ENCODE measurements at regions not wholly inside any gene's neighbourhood (a gene's known extent, or its start where the extent isn't known, plus 50 kb on each side); places are given as distances from the start of the nearest gene placed in this dataset.

- no peaks in the 10 kb centered on the region for H3K9me3 ChIP-seq (ENCODE audit: low read depth, low read length, poor library complexity, severe bottlenecking)
- H3K4me3 ChIP-seq (ENCODE audit: low read depth, low read length, poor library complexity, severe bottlenecking) = no peak overlapping the region
- intact Hi-C loops (cut with micrococcal nuclease; ENCODE audit: unreplicated experiment) = no loop called here
Observed at GRCh38 chr2:129462349-129462748, 517.1 kb upstream of the RAB6C start.

GRCh38 chr2:129462967-129463366 is 516.5 kb upstream of the RAB6C start:
- DNase-seq (ENCODE audit: low spot score) = no peak
- Histone ChIP-seq H3K4me3 (ENCODE audit: low read depth, low read length, poor library complexity, severe bottlenecking) (no peak overlapping the region), H3K36me3 (ENCODE audit: insufficient read depth, low read length, poor library complexity, severe bottlenecking) (no peaks in the 10 kb centered on the region), H3K27me3 (replicated peaks; ENCODE audit: insufficient read depth, low read depth, low read length, poor library complexity) (no peaks in the 10 kb centered on the region), H3K4me1 (ENCODE audit: insufficient read depth, low read length, poor library complexity, severe bottlenecking) (no peaks in the 10 kb centered on the region), H3K9me3 (ENCODE audit: low read depth, low read length, poor library complexity, severe bottlenecking) (no peaks in the 10 kb centered on the region), H3K27ac (ENCODE audit: low read depth, low read length, poor library complexity, severe bottlenecking) (no peak overlapping the region)
- ChIA-PET POLR2A (ENCODE audit: low non-redundant PET) (no interaction called here), CTCF (no interaction called here)
- intact Hi-C loops (cut with micrococcal nuclease; ENCODE audit: unreplicated experiment) = no loop called here
- no TSS peak for BruUV-seq (replicated peaks)
- TF ChIP-seq EZH2 (IDR thresholded peaks at IDR 0.05; ENCODE audit: borderline replicate concordance, low read depth, low read length, poor library complexity, severe bottlenecking) (no peak), CTCF (conservative IDR thresholded peaks at IDR 0.05; ENCODE audit: low read depth, low read length) (no peak)

More at GRCh38 chr2:129462349-129462748, 517.1 kb upstream of the RAB6C start:
- Histone ChIP-seq H3K27me3 (replicated peaks; ENCODE audit: insufficient read depth, low read depth, low read length, poor library complexity) (no peaks in the 10 kb centered on the region), H3K4me1 (ENCODE audit: insufficient read depth, low read length, poor library complexity, severe bottlenecking) (no peaks in the 10 kb centered on the region), H3K27ac (ENCODE audit: low read depth, low read length, poor library complexity, severe bottlenecking) (no peak overlapping the region), H3K36me3 (ENCODE audit: insufficient read depth, low read length, poor library complexity, severe bottlenecking) (no peaks in the 10 kb centered on the region)
- ChIA-PET CTCF (no interaction called here), POLR2A (ENCODE audit: low non-redundant PET) (no interaction called here)
- no peak for TF ChIP-seq EZH2 (IDR thresholded peaks at IDR 0.05; ENCODE audit: borderline replicate concordance, low read depth, low read length, poor library complexity, severe bottlenecking)
- no peak for TF ChIP-seq CTCF (conservative IDR thresholded peaks at IDR 0.05; ENCODE audit: low read depth, low read length)
- no peak for DNase-seq (ENCODE audit: low spot score)
- no TSS peak for BruUV-seq (replicated peaks)

- Histone ChIP-seq H3K36me3 (ENCODE audit: insufficient read depth, low read length, poor library complexity, severe bottlenecking) (no peaks in the 10 kb centered on the region), H3K27me3 (replicated peaks; ENCODE audit: insufficient read depth, low read depth, low read length, poor library complexity) (no peaks in the 10 kb centered on the region), H3K9me3 (ENCODE audit: low read depth, low read length, poor library complexity, severe bottlenecking) (no peaks in the 10 kb centered on the region), H3K27ac (ENCODE audit: low read depth, low read length, poor library complexity, severe bottlenecking) (no peak overlapping the region), H3K4me3 (ENCODE audit: low read depth, low read length, poor library complexity, severe bottlenecking) (no peak overlapping the region), H3K4me1 (ENCODE audit: insufficient read depth, low read length, poor library complexity, severe bottlenecking) (no peaks in the 10 kb centered on the region)
- TF ChIP-seq EZH2 (IDR thresholded peaks at IDR 0.05; ENCODE audit: borderline replicate concordance, low read depth, low read length, poor library complexity, severe bottlenecking) (no peak), CTCF (conservative IDR thresholded peaks at IDR 0.05; ENCODE audit: low read depth, low read length) (no peak)
- intact Hi-C loops (cut with micrococcal nuclease; ENCODE audit: unreplicated experiment) = no loop called here
- no peak for DNase-seq (ENCODE audit: low spot score)
- CTCF ChIA-PET = no interaction called here
- POLR2A ChIA-PET (ENCODE audit: low non-redundant PET) = no interaction called here
- no TSS peak for BruUV-seq (replicated peaks)
Observed at GRCh38 chr2:129464036-129464435, 515.4 kb upstream of the RAB6C start.

All from A673 (cell line).